Parathyroid adenoma (tissue), 2 donors: ENCODE measurements at regions not wholly inside any gene's neighbourhood (a gene's known extent, or its start where the extent isn't known, plus 50 kb on each side); places are given as distances from the start of the nearest gene placed in this dataset.

Source experiments
- H2AFZ ChIP-seq: fragments of 300-600 bp; sonication (generic); one replicate; pipeline ENCODE4 v1.7.0; 2017; ENCODE audit warnings: antibody characterized with exemption, mild to moderate bottlenecking
- H3K27ac ChIP-seq: fragments of 300-600 bp; sonication (generic); one replicate; pipeline ENCODE4 v1.7.0; 2017
- H3K27me3 ChIP-seq: fragments of 300-600 bp; sonication (generic); one replicate; pipeline ENCODE4 v1.7.0; 2017; ENCODE audit warnings: low read length; ENCODE audit not compliant: control insufficient read depth, insufficient read depth
- H3K36me3 ChIP-seq: fragments of 300-600 bp; sonication (generic); one replicate; pipeline ENCODE4 v1.7.0; 2017; ENCODE audit warnings: low read length; ENCODE audit not compliant: control insufficient read depth, insufficient read depth
- H3K4me1 ChIP-seq: fragments of 300-600 bp; sonication (generic); one replicate; pipeline ENCODE4 v1.7.0; 2017; ENCODE audit warnings: control low read depth
- H3K4me2 ChIP-seq: fragments of 300-600 bp; sonication (generic); one replicate; pipeline ENCODE4 v1.7.0; 2017; ENCODE audit warnings: low read length
- H3K4me3 ChIP-seq: fragments of 300-600 bp; sonication (generic); one replicate; pipeline ENCODE4 v1.7.0; 2017; ENCODE audit warnings: low read depth, low read length
- H3K79me2 ChIP-seq: fragments of 300-600 bp; sonication (generic); one replicate; pipeline ENCODE4 v1.7.0; 2017; ENCODE audit warnings: control low read depth
- H3K9ac ChIP-seq: fragments of 300-600 bp; sonication (generic); one replicate; pipeline ENCODE4 v1.7.0; 2017; ENCODE audit warnings: mild to moderate bottlenecking
- H3K9me3 ChIP-seq: fragments of 300-600 bp; sonication (generic); one replicate; pipeline ENCODE4 v1.7.0; 2017; ENCODE audit warnings: low read length; ENCODE audit not compliant: control insufficient read depth
- TF ChIP-seq, protein P1 (sequence below): fragments of 300-600 bp; sonication (generic); IDR thresholded peaks from one replicate; pipeline ENCODE4 v1.7.0; 2017; ENCODE audit warnings: antibody characterized with exemption, mild to moderate bottlenecking
- donor health status: primary hyperparathyroidism.

DNA sequence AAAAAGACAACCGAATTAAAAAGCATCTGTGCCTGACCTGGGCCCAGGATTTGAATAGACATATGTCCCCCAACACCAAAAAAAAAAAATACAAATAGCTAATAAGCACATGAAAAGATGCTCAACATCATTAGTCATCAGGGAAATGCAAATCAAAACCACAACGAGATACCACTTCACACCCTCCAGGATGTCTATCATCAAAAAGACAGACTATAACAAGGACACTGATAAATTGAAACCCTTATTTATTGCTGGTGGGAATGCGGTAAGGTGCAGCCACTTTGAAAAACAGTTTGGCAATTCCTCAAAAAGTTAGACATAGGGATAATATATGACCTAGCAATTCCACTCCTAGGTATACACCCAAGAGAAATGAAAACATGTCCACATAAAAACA lies 72.3 kb upstream of the CAMK1G start:
- no peak overlapping the region for H3K4me3 ChIP-seq
- no peak overlapping the region for H2AFZ ChIP-seq
- no peaks in the 10 kb centered on the region for H3K79me2 ChIP-seq
- no peaks in the 10 kb centered on the region for H3K9me3 ChIP-seq
- H3K9ac ChIP-seq, result no peak overlapping the region
- no peak overlapping the region for H3K4me2 ChIP-seq
- TF ChIP-seq, protein P1, sequence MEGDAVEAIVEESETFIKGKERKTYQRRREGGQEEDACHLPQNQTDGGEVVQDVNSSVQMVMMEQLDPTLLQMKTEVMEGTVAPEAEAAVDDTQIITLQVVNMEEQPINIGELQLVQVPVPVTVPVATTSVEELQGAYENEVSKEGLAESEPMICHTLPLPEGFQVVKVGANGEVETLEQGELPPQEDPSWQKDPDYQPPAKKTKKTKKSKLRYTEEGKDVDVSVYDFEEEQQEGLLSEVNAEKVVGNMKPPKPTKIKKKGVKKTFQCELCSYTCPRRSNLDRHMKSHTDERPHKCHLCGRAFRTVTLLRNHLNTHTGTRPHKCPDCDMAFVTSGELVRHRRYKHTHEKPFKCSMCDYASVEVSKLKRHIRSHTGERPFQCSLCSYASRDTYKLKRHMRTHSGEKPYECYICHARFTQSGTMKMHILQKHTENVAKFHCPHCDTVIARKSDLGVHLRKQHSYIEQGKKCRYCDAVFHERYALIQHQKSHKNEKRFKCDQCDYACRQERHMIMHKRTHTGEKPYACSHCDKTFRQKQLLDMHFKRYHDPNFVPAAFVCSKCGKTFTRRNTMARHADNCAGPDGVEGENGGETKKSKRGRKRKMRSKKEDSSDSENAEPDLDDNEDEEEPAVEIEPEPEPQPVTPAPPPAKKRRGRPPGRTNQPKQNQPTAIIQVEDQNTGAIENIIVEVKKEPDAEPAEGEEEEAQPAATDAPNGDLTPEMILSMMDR, result no peak
- no peaks in the 10 kb centered on the region for H3K27me3 ChIP-seq
- no peak overlapping the region for H3K27ac ChIP-seq
- H3K4me1 ChIP-seq, result no peaks in the 10 kb centered on the region
- no peaks in the 10 kb centered on the region for H3K36me3 ChIP-seq

GRCh38 chr1:209512821-209513220 lies 70.7 kb upstream of the CAMK1G start:
- Histone ChIP-seq H3K79me2 (no peaks in the 10 kb centered on the region), H3K27ac (no peak overlapping the region), H3K9me3 (no peaks in the 10 kb centered on the region), H3K4me3 (no peak overlapping the region), H3K36me3 (no peaks in the 10 kb centered on the region), H3K27me3 (no peaks in the 10 kb centered on the region), H2AFZ (no peak overlapping the region), H3K9ac (no peak overlapping the region), H3K4me2 (no peak overlapping the region), H3K4me1 (no peaks in the 10 kb centered on the region)
- TF ChIP-seq, protein P1, result no peak

DNA sequence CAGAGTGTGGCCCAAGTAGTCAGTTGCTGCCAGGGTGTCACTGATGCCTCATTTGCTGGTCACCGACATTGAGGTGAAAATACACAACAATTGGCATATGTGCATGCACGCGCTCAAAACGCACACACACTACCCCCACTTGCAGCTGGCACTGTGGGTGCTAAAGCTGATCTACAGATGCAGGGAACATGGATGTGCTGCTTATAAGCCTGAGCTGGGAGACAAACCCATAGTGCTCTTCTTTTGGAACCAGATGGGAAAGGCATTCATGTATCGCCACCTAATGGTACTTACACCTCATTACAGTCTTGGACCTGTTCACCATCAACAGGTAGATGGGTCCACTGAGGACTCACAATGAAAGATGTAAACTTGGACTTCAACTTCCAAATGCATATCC lies 70.3 kb upstream of the CAMK1G start:
- no peak overlapping the region for H3K9ac ChIP-seq
- H3K9me3 ChIP-seq, result no peaks in the 10 kb centered on the region
- no peaks in the 10 kb centered on the region for H3K36me3 ChIP-seq
- no peak overlapping the region for H3K4me2 ChIP-seq
- H3K4me3 ChIP-seq, result no peak overlapping the region
- H3K27ac ChIP-seq, result no peak overlapping the region
- no peaks in the 10 kb centered on the region for H3K4me1 ChIP-seq
- H2AFZ ChIP-seq, result no peak overlapping the region
- no peaks in the 10 kb centered on the region for H3K27me3 ChIP-seq
- no peaks in the 10 kb centered on the region for H3K79me2 ChIP-seq
- TF ChIP-seq, protein P1, result no peak

DNA sequence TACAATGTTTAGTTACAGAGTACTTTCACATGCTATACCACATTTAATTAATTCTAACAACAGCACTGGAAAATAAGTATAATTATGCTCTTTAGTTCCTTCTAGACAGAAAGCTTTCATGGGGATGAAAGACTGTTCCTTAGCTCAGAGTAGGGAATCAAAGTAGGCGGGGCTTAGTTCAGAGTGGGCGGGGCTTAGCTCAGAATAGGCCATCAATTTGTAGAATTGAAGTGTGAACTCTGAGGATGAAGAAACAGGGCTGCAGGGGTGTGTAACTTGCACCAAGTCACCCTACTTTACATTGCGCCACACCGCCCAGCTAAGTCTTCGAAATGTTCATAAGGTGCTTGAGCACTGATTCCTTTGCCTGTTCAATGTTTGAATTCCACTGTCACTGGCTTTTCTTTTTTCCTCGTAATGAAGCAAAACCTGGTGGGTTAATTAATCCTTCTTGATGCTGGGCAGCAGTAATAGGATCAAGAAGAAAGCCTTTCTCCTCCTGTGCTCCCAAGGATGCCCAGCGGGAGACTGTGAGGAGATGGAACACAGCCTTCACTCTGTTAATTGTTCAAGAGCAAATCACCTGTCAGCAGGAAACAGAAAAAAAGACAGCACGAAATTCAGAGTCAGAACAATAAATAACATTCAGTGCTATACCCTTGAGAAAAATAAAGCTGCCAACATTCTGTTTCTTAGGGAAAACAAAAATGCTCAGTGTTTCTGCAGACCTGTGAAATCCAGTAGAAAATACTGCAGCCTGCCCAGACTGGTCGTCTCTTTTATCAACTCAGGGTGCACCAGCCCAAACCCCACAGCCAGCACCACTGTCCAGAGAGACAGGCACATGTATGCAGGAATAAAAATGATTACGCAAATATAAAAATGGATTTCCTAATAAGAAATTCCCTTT lies 66.5 kb upstream of the CAMK1G start:
- Histone ChIP-seq H3K79me2 (no peaks in the 10 kb centered on the region), H3K27me3 (no peaks in the 10 kb centered on the region), H3K36me3 (no peaks in the 10 kb centered on the region), H3K27ac (no peak overlapping the region), H3K4me2 (no peak overlapping the region), H3K9me3 (no peaks in the 10 kb centered on the region), H3K9ac (no peak overlapping the region), H2AFZ (no peak overlapping the region), H3K4me3 (no peak overlapping the region), H3K4me1 (no peaks in the 10 kb centered on the region)
- TF ChIP-seq, protein P1, result no peak

GRCh38 chr1:209517681-209518050 lies 65.8 kb upstream of the CAMK1G start:
- H3K9ac ChIP-seq, result no peak overlapping the region
- TF ChIP-seq, protein P1, result no peak

More at GRCh38 chr1:209517681-209518050, 65.8 kb upstream of the CAMK1G start:
- no peak overlapping the region for H3K4me2 ChIP-seq
- no peaks in the 10 kb centered on the region for H3K36me3 ChIP-seq
- no peak overlapping the region for H2AFZ ChIP-seq
- H3K27me3 ChIP-seq, result no peaks in the 10 kb centered on the region
- no peak overlapping the region for H3K4me3 ChIP-seq
- H3K79me2 ChIP-seq, result no peaks in the 10 kb centered on the region
- H3K4me1 ChIP-seq, result no peaks in the 10 kb centered on the region
- H3K27ac ChIP-seq, result no peak overlapping the region
- H3K9me3 ChIP-seq, result no peaks in the 10 kb centered on the region
